ENCODE measurements at regions not wholly inside any gene's neighbourhood (a gene's known extent, or its start where the extent isn't known, plus 50 kb on each side); places are given as distances from the start of the nearest gene placed in this dataset.

DNA sequence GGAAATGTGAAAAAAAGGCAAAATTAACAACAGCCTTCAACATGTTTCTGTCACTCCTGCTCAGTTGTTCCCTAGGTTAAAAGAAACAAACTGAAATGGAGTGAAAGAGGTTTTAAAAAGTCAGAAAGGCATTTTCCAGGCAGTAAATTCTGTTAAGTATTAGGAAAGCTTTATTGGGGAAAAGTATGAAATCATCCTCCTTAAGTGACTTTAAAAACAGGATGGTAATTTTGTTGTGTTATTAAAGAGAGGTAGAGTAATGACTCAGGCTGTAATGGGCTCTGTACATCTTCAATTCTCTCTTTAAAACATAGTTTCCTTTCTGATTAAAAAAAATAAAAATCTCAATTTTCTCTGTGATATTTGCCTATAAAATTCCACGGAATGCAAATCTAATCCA is 81.1 kb downstream of the OTOL1 start (continued):
- TF ChIP-seq BCLAF1 (IDR thresholded peaks at IDR 0.05) (no peak), ZNF217 (IDR thresholded peaks at IDR 0.05) (no peak), POLR2AphosphoS5 (IDR thresholded peaks at IDR 0.05; ENCODE audit: low read length) (no peak), ESRRA (IDR thresholded peaks at IDR 0.05; ENCODE audit: low read length) (no peak), MTA2 (IDR thresholded peaks at IDR 0.05; ENCODE audit: low read depth) (no peak), RB1 (IDR thresholded peaks at IDR 0.05; ENCODE audit: borderline replicate concordance) (no peak)

GRCh38 chr3:161579395-161580126 is 83.0 kb downstream of the OTOL1 start:
- Histone ChIP-seq H3K79me2 (ENCODE audit: control insufficient read depth, insufficient read depth, low read length) (no peaks in the 10 kb centered on the region), H3K4me3 (no peak overlapping the region), H3K36me3 (ENCODE audit: control insufficient read depth in 2 of 2, insufficient read depth in 2 of 2, low read length in 1 of 2) (no peaks in the 10 kb centered on the region), H3K4me2 (ENCODE audit: control insufficient read depth, insufficient read depth) (no peak overlapping the region), H3K4me1 (ENCODE audit: control insufficient read depth, insufficient read depth, low read length) (no peaks in the 10 kb centered on the region), H4K20me1 (ENCODE audit: control insufficient read depth, insufficient read depth) (no peaks in the 10 kb centered on the region), H3K9ac (ENCODE audit: control insufficient read depth, insufficient read depth, low read length) (no peak overlapping the region), H3K27ac (ENCODE audit: control insufficient read depth, insufficient read depth) (no peak overlapping the region), H3K9me3 (replicated peaks; ENCODE audit: control insufficient read depth, insufficient read depth, low read length) (no peaks in the 10 kb centered on the region), H2AFZ (ENCODE audit: control insufficient read depth, low read depth, low read length) (no peak overlapping the region), H3K27me3 (replicated peaks in 1 of 2; ENCODE audit: control insufficient read depth in 2 of 2, insufficient read depth in 2 of 2, low read length in 1 of 2) (no peaks in the 10 kb centered on the region)
- ChIA-PET RAD21 (ENCODE audit: unreplicated experiment) (no interaction called here), CTCF (interaction anchor here (0.9 to 2.4 kb wide), 3 partner anchors 9 to 227 kb away, joined by 3 to 9 read pairs (median 3); no protein-coding TSS in a partner anchor), SMC1A (ENCODE audit: uncharacterized antibody, unreplicated experiment) (interaction anchor here (1.2 to 2.0 kb wide), 2 partner anchors 8 to 10 kb away, joined by 3 to 7 read pairs; no protein-coding TSS in a partner anchor), POLR2A (interaction anchor here (0.6 kb wide), 1 partner anchor 1004 kb away, joined by 4 read pairs; no protein-coding TSS in a partner anchor)
- no peak for FAIRE-seq
- WGBS (ENCODE audit: insufficient coverage, insufficient replicate concordance, low lambda C conversion rate, missing lambda C conversion rate), result 56% methylated on average over 9 of the region's 9 CpGs
- ATAC-seq, result no peak
- in situ Hi-C loops (cut with MboI) (no loop called here), intact Hi-C loops (cut with micrococcal nuclease; ENCODE audit: unreplicated experiment) (no loop called here)
- DNase-seq (ENCODE audit: low read depth, low spot score), result no peak
- no TSS peak for BruUV-seq (replicated peaks)
- TF ChIP-seq YBX1 (IDR thresholded peaks at IDR 0.05) (no peak), KAT2A (conservative IDR thresholded peaks at IDR 0.05; ENCODE audit: control insufficient read depth, low read depth, low read length) (no peak), JUND (IDR thresholded peaks at IDR 0.05; ENCODE audit: low read depth, low read length) (no peak), TARDBP (IDR thresholded peaks at IDR 0.05; ENCODE audit: borderline replicate concordance) (no peak), STAT1 (conservative IDR thresholded peaks at IDR 0.05) (no peak), ZSCAN29 (IDR thresholded peaks at IDR 0.05) (no peak), NRF1 (conservative IDR thresholded peaks at IDR 0.05; ENCODE audit: low read depth, low read length) (no peak), SIN3A (IDR thresholded peaks at IDR 0.05; ENCODE audit: low read depth, low read length) (no peak)
- TF ChIP-seq, protein P1, sequence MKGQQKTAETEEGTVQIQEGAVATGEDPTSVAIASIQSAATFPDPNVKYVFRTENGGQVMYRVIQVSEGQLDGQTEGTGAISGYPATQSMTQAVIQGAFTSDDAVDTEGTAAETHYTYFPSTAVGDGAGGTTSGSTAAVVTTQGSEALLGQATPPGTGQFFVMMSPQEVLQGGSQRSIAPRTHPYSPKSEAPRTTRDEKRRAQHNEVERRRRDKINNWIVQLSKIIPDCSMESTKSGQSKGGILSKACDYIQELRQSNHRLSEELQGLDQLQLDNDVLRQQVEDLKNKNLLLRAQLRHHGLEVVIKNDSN (IDR thresholded peaks at IDR 0.05; ENCODE audit: borderline replicate concordance, extremely low read length, insufficient read depth, low read depth, low read length), result no peak
- TF ChIP-seq, protein P2, sequence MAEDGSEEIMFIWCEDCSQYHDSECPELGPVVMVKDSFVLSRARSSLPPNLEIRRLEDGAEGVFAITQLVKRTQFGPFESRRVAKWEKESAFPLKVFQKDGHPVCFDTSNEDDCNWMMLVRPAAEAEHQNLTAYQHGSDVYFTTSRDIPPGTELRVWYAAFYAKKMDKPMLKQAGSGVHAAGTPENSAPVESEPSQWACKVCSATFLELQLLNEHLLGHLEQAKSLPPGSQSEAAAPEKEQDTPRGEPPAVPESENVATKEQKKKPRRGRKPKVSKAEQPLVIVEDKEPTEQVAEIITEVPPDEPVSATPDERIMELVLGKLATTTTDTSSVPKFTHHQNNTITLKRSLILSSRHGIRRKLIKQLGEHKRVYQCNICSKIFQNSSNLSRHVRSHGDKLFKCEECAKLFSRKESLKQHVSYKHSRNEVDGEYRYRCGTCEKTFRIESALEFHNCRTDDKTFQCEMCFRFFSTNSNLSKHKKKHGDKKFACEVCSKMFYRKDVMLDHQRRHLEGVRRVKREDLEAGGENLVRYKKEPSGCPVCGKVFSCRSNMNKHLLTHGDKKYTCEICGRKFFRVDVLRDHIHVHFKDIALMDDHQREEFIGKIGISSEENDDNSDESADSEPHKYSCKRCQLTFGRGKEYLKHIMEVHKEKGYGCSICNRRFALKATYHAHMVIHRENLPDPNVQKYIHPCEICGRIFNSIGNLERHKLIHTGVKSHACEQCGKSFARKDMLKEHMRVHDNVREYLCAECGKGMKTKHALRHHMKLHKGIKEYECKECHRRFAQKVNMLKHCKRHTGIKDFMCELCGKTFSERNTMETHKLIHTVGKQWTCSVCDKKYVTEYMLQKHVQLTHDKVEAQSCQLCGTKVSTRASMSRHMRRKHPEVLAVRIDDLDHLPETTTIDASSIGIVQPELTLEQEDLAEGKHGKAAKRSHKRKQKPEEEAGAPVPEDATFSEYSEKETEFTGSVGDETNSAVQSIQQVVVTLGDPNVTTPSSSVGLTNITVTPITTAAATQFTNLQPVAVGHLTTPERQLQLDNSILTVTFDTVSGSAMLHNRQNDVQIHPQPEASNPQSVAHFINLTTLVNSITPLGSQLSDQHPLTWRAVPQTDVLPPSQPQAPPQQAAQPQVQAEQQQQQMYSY (CRISPR knock-in tag; IDR thresholded peaks at IDR 0.05), result no peak
